GM23248 (cell line): ENCODE measurements at regions not wholly inside any gene's neighbourhood (a gene's known extent, or its start where the extent isn't known, plus 50 kb on each side); places are given as distances from the start of the nearest gene placed in this dataset.

ENCODE experiments used
- EZH2 ChIP-seq: fragments of 200-600 bp; sonication (generic); IDR thresholded peaks from 2 replicates; pipeline ENCODE4 v1.6.1; 2018; ENCODE audit warnings: antibody characterized with exemption, mild to moderate bottlenecking; ENCODE audit not compliant: insufficient read depth, poor library complexity, severe bottlenecking
- EZH2phosphoT487 ChIP-seq: fragments of 200-600 bp; sonication (generic); IDR thresholded peaks from 2 replicates; pipeline ENCODE4 v1.6.1; 2018; ENCODE audit warnings: antibody characterized with exemption, moderate library complexity, mild to moderate bottlenecking, low read depth; ENCODE audit not compliant: insufficient read depth

- TF ChIP-seq EZH2 (no peak), EZH2phosphoT487 (no peak)
Measured at GRCh38 chr2:609881-610280, 67.3 kb downstream of the TMEM18 start.
